GM10248 (cell line): ENCODE measurements at regions not wholly inside any gene's neighbourhood (a gene's known extent, or its start where the extent isn't known, plus 50 kb on each side); places are given as distances from the start of the nearest gene placed in this dataset.

ENCODE experiments used
- CTCF ChIA-PET: fragments of 300-600 bp; sonication (Branson Sonifier 250); formaldehyde crosslinking; extraction: SDS; loops from one replicate; lab custom pipeline; 2021; ENCODE audit warnings: antibody characterized with exemption; lab: Yijun Ruan, JAX
- POLR2A ChIA-PET: fragments of 350-650 bp; sonication (Branson Sonifier 250); formaldehyde crosslinking; extraction: SDS; loops from one replicate; lab custom pipeline; 2020; ENCODE audit warnings: antibody characterized with exemption; lab: Yijun Ruan, JAX
- DNase-seq: peaks from one replicate; pipeline ENCODE4 v3.0.0; 2012; ENCODE audit errors: extremely low spot score
- TF ChIP-seq, protein P1 (sequence below): IDR thresholded peaks from 2 replicates; pipeline ENCODE4 v1.5.1; 2012; ENCODE audit warnings: mild to moderate bottlenecking, low read depth; ENCODE audit errors: extremely low read depth, missing control alignments, control extremely low read depth

DNA sequence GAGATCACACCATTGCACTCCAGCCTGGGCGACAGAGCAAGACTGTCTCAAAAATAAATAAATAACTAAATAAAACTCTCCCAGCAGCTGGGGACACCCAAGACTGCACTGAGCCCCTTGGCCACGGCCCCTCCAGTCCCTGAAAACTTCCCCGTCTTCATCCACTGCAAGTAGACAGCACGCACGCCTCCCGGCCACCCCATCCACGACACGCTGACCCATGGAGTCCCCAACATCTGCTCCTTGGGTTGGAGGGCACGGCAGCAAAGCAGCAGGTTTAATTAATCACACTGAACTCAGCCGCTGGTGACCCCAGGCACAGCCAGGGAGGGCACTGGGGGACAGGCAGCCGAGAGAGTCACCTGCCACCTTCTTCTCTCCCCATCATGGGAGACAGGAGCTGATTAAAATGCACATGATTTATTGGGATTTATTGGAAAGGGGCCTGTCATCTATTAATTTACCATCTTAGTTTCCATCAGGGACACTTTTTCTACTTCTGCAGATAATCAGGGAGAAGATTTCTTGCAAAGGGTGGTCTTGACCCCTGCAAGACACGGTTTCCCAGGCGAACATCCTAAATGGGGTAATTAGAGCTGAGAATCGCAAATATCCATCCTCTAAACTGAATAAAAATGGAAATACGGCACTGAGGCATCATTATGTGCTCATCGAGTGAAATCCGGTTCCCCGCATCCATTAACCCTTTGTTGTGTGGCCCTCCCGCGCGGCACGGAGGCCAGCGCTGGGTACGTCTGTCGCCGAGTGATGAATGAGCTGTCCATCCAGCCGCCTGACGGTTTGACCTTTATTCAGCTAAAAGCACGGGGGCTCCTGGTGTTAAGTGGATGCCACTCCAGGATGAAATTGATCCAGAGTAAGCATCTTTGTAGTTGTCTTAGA lies 178.3 kb downstream of the BRD1 start:
- TF ChIP-seq, protein P1, sequence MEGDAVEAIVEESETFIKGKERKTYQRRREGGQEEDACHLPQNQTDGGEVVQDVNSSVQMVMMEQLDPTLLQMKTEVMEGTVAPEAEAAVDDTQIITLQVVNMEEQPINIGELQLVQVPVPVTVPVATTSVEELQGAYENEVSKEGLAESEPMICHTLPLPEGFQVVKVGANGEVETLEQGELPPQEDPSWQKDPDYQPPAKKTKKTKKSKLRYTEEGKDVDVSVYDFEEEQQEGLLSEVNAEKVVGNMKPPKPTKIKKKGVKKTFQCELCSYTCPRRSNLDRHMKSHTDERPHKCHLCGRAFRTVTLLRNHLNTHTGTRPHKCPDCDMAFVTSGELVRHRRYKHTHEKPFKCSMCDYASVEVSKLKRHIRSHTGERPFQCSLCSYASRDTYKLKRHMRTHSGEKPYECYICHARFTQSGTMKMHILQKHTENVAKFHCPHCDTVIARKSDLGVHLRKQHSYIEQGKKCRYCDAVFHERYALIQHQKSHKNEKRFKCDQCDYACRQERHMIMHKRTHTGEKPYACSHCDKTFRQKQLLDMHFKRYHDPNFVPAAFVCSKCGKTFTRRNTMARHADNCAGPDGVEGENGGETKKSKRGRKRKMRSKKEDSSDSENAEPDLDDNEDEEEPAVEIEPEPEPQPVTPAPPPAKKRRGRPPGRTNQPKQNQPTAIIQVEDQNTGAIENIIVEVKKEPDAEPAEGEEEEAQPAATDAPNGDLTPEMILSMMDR: no peak
- ChIA-PET CTCF (interaction anchor here (1.5 kb wide), 1 partner anchor 17 kb away, joined by 4 read pairs; no protein-coding TSS in a partner anchor), POLR2A (no interaction called here)
- no peak for DNase-seq

DNA sequence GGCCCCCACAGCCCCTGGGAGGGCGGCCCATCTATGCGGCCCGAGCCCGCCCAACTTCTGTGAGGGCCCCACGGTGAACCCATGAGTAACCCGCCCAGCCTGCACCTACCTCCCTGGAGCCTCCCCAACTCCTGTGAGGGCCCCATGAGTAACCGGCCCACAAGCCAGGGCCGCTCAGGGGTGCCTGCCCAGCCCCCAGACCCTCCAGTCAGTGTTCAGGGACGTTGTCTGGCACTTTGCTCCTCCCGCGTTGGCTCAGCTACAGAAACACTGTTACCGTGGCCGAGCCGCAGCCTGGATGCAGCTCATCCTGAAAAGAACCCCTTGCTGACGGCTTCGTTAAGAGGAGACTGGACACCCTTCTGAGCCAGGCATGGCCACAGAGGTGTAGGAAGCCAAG lies 179.6 kb downstream of the BRD1 start:
- POLR2A ChIA-PET: no interaction called here
- CTCF ChIA-PET: no interaction called here
- TF ChIP-seq, protein P1: no peak
- no peak for DNase-seq

DNA sequence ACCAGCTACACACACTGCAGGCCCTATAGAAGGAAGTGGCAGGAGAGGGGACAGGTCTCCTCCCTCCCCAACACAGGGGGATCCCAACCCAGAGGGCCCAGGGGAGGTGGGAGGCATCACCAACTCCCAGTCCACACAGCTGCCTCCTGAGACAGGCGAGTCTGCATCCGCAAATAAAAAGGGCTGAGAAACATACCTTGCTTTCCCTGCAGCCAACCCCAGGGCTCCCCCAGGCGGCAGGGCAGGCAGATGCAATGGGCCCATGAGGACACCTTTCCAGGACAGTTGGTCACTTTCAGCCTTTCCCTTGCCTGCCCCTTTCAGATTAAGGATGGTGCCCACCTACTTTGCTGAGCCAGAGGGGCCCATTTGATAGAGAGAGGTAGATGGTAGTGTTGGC lies 180.0 kb downstream of the BRD1 start:
- TF ChIP-seq, protein P1: no peak
- no peak for DNase-seq
- ChIA-PET CTCF (no interaction called here), POLR2A (no interaction called here)

DNA sequence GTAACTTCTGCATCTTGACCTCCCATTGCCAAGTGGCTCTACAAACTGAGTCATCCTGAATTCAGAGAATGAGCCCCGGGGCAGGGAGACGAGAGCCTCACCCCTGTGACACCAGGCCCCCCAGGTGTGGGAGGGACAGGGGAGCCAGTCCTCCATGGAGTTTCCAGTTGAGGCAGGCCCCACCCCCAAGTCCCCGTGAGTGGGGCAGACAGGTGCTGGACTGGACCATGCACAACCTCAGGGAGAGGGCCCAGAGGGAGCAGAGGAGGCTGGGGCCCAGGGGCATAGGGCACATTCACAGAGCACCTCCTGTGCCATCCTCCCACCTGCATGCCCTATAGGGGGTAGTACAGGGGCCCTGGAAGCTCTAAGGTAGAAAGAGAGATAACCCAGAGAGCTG lies 180.8 kb downstream of the BRD1 start:
- CTCF ChIA-PET: no interaction called here
- POLR2A ChIA-PET: no interaction called here
- TF ChIP-seq, protein P1: no peak
- DNase-seq: no peak

DNA sequence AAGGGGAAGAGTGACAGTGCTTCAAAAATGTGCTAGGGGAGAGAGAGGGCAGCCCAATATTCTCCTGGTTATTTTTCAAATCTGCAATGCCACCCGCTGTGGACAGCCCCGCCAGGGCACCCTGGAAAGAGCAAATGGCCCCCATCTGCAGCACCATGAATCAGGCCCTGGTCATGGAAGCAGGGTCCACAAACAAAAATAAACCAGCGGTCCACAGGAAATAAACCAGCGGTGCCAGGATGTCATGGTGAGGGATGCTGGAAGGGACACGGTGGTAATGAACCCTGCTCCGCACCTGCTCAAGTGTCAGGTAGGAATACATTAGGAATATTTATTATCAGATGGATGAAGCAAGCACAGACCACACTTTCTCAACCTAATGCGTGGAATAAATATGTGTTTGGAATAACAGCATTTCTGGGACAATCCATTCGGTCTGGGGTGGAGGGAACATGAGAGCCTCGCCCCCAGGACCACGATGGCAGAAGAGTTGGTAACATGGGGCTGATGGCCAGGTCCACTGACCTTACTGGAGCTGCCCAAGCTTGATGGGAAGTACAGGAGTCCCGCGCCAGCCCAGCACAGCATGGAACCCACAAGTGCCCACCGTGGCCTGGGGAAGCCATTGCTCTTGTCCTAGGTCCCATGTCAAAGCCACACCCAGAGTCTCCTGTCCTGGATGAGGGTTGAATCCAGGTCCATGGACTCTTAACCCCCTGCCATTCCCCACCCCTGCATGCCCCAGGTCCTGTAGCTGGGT lies 181.7 kb downstream of the BRD1 start:
- TF ChIP-seq, protein P1: no peak
- POLR2A ChIA-PET: no interaction called here
- DNase-seq: no peak
- CTCF ChIA-PET: interaction anchor here (1.3 kb wide), 1 partner anchor 9 kb away, joined by 3 read pairs; no protein-coding TSS in a partner anchor

DNA sequence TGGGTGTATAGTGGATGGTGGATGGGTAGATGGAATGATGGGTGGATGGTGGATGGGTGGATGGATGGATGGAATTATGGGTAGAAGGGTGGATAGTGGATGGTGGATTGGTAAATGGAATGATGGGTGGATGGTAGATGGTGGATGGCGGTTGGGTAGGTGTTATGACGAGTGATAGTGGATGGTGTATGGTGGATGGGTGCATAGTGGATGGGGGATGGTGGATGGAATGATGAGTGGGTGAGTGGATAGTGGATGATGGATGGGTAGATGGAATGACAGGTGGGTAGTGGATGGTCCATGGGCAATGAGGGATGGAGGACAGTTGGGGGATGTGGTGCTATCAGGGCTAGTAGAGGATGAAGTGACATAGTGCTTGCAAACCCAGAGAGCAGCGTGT lies 182.4 kb downstream of the BRD1 start:
- POLR2A ChIA-PET: no interaction called here
- CTCF ChIA-PET: interaction anchor here (1.3 kb wide), 1 partner anchor 8 kb away, joined by 3 read pairs; no protein-coding TSS in a partner anchor
- no peak for DNase-seq
- TF ChIP-seq, protein P1: no peak
